Stimulated activated CD8-positive, alpha-beta memory T cell treated with anti-CD3 and anti-CD28 coated beads, Interleukin-4, amount 100 ng/mL, for 24 hours (primary cell): ENCODE measurements at regions not wholly inside any gene's neighbourhood (a gene's known extent, or its start where the extent isn't known, plus 50 kb on each side); places are given as distances from the start of the nearest gene placed in this dataset.

Experiments used
- DNase-seq: peaks from one replicate; pipeline ENCODE4 v3.0.0-alpha.2; 2020; ENCODE audit warnings: low read depth

GRCh38 chr3:6182909-6183308 is 678.0 kb upstream of the GRM7 start:
- no peak for DNase-seq

DNA sequence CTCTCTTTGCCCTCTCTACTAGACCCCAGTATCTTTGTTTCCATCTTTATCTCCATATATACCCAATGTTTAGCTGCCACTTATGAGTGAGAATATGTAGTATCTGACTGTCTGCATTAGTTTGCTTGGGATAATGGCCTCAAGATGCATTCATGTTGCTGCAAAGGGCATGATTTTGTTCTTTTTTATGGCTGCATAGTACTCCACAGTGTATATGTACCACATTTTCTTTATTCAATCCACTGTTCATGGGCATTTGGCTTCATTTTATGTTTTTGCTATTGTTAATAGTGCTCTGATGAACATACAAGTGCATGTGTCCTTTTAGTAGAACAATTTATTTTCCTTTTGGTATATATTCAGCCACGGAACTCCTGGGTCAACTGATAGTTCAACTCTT is 671.5 kb upstream of the GRM7 start:
- no peak for DNase-seq

- no peak for DNase-seq
Observed at GRCh38 chr3:6204891-6205290, 656.0 kb upstream of the GRM7 start.

DNA sequence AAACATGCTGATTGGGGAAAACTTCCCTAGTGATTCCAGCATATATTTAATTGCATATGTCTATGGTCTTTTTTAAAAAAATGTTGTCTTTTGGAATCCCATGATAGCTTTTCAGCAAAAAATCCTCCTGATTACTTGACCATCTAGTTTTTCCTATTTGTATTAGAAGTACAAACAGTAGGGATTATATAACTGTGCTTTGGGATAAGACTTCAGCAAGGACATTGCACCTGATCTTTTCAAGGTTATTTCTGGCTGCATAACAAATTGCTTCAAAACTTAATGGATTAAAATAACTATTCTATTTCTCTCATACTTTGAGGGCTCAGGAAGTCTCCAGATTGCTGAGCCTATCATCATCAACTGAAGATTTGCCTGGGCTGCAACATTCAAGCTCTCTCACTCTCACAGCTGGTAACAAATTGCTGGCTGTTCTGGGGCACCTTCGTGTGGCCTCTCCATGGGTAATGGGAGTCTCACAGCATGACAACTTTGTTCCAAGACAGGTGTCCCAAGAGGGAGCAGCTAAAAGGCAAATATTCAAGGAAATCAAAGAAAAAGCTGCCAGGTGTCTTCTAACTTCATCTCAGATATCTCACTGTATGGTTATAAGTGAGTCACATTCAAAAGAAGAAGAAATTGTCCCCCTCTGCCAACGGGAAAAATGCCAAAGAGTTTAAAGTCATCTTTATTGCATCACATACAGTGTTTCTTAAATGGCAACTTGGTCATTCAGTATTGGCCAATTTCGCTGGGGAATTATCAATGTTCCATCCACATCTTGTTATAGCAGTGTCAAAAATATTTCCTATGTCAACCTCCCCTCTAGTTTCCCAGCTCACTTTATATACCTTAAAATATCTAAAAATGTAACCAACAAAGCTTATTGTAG is 644.5 kb upstream of the GRM7 start:
- no peak for DNase-seq

DNA sequence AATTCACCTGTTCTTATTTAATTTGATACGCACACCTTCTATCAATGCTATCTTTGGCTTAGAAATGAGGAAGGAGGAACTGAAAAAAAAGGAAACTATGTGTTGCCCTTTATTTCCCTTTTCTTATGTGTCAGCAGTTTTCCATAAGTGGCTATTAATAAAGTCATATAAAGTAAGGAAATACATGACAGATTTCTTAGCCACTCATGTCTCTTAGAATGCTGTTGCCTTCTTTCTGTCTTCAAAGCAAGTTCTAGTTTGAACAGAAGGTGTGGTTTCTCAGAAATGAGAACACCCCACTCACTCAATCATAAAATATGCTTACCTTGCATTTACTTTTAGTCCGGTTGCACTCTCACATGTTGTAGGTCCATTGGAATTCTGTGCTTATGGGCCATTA is 640.5 kb upstream of the GRM7 start:
- no peak for DNase-seq

DNA sequence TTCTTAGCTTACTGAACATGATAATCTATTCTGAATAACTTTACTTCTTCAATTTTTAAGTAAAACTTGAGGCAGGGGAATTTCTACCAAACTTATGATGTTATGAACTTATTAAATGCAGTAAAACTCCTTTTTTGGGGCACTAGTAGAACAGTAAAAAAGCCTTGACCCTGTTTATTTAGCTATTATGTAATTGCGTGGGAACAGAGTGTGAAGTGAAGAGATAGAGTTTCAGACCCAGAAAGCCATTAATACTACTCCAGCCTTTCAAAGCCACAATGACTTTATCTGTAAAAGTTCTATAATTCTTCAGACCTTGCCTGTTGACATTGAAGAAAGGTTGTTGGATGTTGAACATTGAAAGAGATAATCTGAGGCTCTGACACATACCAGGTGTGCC is 638.8 kb upstream of the GRM7 start:
- no peak for DNase-seq

DNA sequence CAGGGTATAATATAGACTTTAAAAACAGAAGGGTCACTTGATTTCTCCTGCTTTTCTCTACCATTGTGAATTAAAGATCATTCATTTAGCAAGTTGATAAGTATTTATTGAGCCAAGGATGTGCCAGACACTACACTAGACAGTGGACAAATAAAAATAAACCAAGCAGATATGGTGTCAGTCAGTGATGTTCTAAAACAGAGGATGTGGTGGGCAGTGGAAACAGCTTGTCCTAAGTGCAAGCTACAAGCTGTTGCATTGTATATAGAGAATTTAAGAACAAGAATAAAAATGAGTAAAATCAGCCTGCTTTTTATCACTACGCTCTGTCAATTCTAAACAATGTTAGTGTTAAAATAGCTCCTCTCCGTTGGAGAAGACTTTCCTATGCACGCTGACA is 637.3 kb upstream of the GRM7 start:
- DNase-seq = no peak

- no peak for DNase-seq
Observed at GRCh38 chr3:6228958-6229683, 631.8 kb upstream of the GRM7 start.

GRCh38 chr3:6229778-6230410 is 631.0 kb upstream of the GRM7 start:
- no peak for DNase-seq

- no peak for DNase-seq
Observed at GRCh38 chr3:6242104-6242503, 618.8 kb upstream of the GRM7 start.

DNA sequence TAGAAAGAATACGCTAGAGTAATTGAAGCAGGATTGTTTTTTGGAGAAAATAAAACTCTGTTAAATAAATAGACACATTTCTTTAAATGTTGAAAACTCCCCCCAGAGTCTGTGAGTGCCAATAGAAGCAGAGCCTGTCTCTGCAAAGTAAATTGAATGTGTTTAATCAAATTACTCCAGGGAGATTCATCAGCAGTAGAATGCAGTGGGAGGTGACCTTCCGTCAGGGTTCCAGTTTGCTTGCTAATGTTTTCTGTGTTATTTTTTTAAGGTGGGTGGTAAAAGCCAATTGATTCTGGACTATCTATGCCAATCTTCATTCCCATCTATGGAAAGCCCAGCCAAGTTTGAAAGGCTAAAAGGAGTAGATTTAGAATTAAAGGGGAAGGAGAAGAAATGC is 612.4 kb upstream of the GRM7 start:
- DNase-seq = no peak

DNA sequence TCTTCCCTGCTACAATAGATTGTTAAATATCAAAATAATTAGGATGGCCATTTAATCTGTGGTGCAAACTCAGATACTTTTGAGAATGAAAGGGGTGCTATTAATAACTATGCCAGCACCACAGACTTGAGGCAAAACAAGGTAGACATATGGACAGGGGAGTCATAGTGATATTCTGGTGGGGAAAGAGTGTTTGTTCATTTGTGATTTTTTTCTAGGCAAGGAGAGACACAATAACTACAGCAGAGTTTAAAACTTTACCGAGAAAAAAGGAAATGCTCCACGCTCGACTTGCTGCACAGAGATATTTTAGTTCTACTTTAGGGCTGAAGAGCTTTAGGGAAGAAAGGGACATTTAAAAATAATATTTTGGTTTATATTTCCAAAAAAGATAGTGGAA is 611.2 kb upstream of the GRM7 start:
- no peak for DNase-seq

DNA sequence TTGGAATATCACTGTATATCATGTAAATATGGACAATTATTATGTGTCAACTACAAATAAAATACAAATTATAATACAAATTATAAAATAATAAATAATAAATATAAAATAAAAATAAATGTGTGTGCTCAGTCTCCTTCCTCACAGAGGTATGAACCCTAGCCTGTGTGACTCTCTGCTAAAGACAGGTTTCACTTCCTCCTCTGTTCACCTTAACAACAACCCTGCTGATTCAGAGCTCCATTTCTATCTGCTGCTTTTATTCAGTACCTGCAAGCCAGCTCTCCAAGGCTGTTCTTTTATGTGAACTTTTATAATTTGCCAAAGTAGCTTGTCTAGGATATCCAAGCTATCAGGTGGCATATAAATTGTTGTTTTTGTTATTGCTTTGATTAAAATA is 610.7 kb upstream of the GRM7 start:
- DNase-seq = no peak

- DNase-seq = no peak
Observed at GRCh38 chr3:6251612-6252400, 609.1 kb upstream of the GRM7 start.

DNA sequence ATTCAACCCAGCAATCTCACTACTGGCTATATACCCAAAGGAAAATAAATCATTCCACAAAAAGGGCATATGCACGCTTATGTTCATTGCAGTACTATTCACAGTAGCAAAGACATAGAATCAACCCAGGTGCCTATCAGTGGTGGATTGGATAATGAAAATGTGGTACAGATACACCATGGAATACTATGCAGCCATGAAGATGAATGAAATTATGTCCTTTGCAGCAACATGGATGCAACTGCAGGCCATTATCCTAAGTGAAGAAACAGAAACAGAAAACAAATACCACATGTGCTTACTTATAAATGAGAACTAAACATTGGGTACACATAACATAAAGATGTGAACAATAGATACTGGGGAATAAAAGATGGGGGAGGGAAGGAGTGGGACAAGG is 606.4 kb upstream of the GRM7 start:
- DNase-seq = no peak

DNA sequence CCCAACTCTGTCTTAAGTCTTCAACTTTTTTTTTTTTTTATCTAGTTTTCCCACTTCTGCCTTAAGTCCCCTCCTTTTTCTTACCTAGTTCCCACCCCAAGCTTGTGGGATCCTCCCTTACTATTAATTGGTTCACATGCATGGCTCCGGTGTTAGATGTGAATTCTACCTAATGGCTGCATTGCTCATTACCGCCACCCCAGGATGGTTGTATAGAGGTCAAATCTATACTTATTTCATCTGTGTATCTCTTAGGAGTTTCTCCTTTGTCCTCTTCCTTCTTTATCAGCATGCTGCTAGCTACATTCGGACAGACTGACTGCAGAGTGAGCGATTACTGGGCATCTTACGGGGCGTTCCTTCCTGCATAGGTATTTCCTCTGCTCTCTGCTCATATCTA is 605.7 kb upstream of the GRM7 start:
- no peak for DNase-seq

DNA sequence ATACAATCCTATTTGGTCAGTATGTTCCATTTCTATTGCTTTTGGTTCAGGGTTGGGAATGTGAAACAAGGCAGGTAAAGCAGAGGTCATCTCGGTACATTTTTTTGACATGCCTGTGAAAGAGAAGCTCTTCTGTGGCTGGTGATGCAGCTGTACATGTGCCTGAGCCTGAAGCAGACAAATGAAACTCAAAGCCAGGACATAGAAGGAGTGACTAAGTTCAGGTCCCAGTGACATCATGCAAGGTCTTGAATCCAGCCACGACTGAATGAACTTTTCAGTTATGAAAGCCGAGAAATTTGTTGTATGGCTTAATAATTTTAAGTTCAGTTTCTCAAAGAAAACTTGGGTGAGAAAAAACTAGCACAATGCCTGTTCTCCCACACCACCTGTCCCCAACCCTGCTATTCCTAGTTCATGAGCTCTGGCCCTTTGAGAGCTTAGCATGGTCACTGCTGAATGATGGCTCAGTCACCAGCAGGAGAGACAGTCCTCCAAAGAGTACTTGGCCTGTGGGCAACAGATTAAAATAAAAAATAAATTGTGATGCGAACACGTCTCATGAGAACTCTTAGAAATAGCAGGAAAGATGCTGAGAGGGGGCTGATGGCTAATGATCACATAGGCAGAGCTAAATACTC is 600.2 kb upstream of the GRM7 start:
- no peak for DNase-seq

- DNase-seq = no peak
Observed at GRCh38 chr3:6262010-6262409, 598.9 kb upstream of the GRM7 start.

DNA sequence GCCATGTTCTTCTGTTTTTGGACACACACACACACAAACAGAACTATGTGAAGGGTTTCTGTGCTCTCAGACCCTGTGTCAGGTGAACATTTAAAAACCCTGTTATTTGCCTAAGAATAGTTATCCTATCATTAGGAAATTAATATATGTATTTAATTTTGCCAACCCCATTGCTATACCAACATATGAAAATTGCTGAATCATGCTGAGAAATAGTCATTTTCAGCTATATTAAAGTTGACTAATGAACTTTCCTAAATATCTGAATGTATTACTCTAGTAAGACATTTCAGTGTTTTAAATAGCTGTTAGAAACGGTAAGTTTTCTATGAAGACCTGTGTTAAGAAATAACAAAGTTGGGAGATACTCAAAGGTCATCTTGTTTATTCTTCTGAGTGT is 596.9 kb upstream of the GRM7 start:
- no peak for DNase-seq

DNA sequence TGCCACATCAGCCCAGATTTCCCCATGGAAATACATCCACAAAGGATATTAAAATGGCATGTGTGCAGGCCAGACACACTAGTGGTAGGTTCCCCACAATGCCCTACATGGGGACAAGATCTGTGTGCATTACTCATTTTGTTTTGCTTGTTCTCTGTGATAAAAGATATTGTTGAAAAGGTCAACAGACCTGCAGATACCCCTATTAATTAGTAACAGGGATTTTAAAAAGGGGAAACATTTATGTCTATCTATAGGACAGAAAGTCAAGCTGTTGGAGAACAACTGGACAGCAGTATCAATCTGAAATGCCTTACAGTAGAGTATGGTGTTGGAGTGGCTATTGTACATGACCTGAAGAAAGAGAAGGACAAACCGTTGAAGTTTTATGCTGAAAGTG is 596.0 kb upstream of the GRM7 start:
- DNase-seq = no peak

DNA sequence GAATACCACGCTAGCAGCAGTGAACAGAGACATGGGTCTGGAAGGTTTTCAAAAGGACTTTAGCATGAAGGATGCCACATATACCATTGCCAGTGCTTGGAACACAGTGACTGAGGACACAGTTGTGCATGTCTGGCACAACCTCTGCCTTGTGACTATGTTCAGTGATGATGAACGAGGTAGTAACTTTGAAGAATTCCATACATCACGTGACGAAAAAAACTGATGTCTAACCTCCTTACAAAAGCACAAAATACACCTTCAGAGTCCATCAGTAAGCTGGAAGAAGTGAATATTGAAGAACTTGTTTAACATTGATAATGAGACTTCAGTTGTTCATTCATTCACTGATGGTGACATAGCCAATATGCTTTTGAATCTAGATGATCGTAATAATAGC is 594.8 kb upstream of the GRM7 start:
- DNase-seq = no peak

- no peak for DNase-seq
Observed at GRCh38 chr3:6273878-6274277, 587.0 kb upstream of the GRM7 start.
